GM18861 (cell line): ENCODE measurements at regions not wholly inside any gene's neighbourhood (a gene's known extent, or its start where the extent isn't known, plus 50 kb on each side); places are given as distances from the start of the nearest gene placed in this dataset.

Source experiments
- ATAC-seq: cut with Tn5 transposase; IDR thresholded peaks from one replicate; pipeline ENCODE4 v1.9.1; 2021; ENCODE audit not compliant: unreplicated experiment

DNA sequence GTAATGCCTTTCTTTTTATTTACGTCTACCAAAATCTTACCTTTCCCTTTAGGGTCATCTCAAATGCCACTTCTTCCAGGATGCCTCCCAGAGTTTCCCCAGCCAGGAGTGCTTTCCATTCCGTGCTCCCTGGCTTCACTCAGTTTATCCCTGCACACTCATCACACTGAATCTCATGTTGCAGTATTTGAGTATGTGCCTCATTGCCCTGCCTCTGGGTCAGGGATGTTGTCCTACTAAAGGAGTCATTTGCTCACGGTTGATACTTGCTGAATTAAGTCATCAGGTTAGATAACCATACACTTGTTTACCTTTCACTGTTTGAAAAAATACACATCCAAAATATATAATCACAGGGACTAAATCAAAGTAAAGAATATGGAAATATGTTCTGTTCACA lies 356.2 kb upstream of the GATB start:
- no peak for ATAC-seq

- no peak for ATAC-seq
These were observed 355.0 kb upstream of the GATB start for GRCh38 chr4:152115794-152116193.

GRCh38 chr4:152115118-152115517 lies 354.3 kb upstream of the GATB start:
- no peak for ATAC-seq

- no peak for ATAC-seq
These were observed 353.8 kb upstream of the GATB start for GRCh38 chr4:152114562-152114961.

DNA sequence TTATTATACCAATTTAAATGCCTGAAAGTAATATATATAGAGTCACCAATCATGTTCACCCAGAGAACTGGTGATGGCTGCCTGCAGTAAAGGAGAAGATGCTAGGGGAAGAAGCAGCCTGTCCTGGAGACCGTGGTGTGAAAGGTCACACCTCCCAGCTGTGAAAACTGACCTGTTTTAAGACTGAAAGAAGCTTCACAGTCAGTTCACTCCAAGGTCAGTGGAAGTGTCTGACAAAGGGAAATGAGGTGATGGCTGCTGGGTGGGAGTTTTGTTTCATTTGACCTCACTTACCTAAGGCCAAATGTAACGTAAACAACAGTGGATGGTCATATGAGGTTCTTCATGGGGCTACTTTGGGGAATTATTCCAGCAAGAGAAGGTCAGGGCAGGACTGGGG lies 352.1 kb upstream of the GATB start:
- ATAC-seq, result peak; percentile 91

GRCh38 chr4:152112190-152112589 lies 351.4 kb upstream of the GATB start:
- no peak for ATAC-seq

GRCh38 chr4:152110780-152111179 lies 350.0 kb upstream of the GATB start:
- no peak for ATAC-seq

- no peak for ATAC-seq
These were observed 349.0 kb upstream of the GATB start for GRCh38 chr4:152109531-152110509.

DNA sequence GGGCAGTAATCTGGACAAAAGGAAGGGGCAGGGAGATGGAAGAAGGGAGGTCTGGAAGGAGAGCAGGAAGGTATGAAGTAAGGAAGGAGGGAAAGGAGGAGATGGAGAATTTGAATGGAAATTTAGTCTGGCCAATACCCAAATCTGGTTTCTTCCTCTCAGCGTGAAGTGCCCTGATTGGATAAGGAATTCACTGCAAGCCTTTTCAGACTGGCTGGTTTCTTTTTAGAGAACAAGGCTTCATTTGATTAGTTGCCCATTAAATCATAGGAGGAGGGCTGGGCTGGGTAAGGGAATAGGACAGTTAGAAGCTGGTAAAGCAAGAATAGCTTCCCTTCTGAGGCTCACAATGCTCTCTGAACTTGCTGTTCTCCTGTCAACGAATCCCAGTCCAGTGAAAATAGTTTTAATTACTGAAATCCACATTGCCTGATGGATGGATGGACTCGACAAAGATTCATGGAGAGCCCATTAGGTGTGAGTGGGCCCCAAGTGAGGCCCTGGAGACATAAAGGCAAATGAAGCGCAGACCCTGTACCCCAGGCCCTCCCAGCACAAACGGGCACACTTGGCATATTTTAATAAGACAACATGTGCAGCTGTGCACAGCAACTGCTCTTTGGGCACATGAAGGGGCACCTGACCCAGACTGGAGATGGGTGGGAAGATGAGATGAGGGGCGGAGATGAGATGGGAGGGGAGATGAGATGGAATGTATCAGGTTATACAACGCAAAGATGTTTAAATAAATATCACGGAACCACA lies 347.1 kb upstream of the GATB start:
- ATAC-seq, result no peak

DNA sequence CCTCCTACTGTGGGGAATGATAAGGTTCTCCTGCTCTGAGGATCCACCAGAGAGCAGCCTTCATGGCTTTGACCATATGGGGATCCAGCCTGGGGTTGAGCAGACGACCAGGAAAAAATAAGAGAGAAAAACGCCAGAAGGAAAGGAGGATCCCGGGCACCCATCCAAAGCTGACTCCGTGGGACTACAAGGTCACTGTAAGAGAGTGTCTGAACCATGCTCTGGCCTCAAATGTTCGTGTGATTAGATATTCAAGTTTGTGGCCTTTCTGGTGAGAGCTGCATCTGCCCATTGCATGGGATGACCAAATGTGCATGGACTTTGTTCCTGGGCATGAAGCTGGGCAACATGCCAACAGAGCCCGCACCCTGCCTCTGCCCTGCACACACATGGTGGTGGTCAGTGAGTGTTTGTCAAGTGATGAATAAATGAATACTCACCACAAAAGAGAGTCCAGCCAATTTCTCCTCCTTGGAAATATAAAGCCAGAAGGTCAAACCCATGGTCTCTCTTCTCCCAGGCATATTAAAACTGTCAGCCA lies 346.0 kb upstream of the GATB start:
- ATAC-seq, result no peak

DNA sequence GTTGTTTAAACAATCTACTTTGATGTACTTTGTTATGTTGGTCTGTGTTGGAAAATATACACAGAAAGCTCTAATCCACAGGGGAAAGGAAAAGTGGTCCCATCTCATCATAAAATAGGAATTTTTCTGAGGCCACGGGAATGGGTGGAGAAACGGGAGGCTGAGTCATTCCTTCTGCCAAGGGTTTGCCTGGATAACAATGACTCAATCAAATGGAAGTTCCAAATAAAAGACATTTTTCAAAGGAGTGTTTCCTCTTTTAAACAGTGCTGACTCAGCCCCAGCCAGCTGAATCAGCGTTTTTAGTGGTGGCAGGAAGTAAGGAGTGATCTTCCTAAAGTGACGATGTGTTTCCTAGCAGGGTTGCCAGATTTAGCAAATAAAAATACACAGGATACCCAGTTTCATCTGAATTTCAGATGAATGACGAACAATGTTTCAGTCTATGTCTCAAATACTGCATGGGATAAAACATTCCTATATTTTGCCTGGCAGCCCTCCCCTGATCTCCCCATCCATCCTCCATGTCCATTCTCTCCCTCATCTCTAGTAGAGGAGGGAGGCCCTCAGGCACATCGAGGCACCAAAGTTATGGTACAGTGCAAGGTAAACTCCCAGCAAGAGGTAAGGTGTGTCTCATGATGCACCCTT lies 345.4 kb upstream of the GATB start:
- no peak for ATAC-seq

GRCh38 chr4:152104901-152105357 lies 344.1 kb upstream of the GATB start:
- ATAC-seq, result no peak

- no peak for ATAC-seq
These were observed 343.5 kb upstream of the GATB start for GRCh38 chr4:152104356-152104755.

DNA sequence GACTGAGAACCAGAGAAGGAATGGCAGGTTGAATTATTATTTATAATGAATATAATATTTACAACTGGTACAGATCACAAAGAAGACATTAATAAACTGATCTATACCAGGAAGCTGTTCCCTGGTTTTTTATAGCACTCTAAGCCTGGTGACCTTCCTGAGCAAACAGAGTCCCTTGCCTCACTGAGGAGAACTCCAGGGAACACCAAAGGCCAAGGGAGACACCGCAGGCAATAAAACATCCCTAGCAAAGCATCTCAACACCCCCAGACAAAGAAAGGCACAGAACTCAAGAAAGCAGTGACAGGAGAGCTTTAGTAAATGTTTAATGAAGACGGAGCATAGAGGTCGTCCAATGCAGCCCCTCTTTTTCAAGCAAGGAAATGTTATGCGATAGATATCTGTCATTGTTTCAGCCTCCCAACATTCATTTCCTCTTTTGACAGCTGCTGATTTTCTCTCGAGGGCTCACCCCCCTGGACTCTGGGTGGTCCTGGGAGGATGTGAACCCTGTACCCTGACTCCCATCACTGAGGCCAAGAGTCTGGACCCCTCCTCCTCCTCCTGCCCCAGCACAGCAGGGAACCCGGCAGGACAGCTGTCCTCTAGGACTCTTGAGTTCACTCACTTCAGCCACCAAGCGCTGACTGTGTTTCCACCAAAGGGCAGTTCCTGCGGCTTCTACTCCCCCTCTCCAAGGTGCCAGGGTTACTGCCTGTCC lies 342.5 kb upstream of the GATB start:
- no peak for ATAC-seq

- ATAC-seq, result no peak
These were observed 341.7 kb upstream of the GATB start for GRCh38 chr4:152102436-152103000.

DNA sequence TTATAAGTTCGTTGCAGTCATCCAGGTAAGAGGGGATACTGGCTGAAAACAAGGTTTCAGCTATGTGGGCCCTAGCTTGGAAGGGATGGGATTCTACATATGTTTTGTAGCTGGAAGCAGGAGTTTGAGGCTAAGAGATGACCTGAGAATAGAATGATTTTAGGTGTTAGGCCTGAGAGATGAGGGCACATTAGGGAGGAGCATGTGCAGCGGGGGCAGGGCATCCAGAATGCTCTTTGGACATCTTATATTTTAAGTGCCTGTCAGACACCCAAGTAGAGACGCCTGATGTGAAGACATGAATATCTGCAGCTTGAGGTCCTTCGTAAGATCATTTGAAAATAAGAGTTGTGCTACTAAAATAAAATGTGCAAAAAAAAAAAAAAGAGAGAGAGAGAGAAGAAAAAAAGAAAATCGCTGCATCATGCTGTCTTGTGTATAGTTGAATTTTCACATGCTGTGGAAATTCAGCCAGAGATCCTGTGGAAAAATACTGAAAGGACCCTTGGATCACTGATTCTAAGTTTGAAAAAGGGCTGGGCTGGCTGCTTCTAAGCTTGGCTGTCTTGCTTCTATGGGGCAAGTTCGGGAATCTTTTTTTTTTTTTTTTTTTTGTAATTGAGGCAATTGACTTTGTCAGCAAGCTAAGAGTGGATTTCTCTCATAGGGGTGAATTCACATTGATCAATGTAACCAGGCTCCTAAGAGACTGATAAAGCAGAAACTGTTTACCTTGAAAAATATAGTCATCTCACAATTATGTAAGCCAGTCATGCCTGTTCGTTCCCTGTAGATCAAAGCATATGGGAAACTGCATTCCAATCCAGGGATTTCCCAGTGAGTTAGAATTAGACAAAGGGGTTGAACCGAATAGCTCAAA lies 341.0 kb upstream of the GATB start:
- no peak for ATAC-seq

DNA sequence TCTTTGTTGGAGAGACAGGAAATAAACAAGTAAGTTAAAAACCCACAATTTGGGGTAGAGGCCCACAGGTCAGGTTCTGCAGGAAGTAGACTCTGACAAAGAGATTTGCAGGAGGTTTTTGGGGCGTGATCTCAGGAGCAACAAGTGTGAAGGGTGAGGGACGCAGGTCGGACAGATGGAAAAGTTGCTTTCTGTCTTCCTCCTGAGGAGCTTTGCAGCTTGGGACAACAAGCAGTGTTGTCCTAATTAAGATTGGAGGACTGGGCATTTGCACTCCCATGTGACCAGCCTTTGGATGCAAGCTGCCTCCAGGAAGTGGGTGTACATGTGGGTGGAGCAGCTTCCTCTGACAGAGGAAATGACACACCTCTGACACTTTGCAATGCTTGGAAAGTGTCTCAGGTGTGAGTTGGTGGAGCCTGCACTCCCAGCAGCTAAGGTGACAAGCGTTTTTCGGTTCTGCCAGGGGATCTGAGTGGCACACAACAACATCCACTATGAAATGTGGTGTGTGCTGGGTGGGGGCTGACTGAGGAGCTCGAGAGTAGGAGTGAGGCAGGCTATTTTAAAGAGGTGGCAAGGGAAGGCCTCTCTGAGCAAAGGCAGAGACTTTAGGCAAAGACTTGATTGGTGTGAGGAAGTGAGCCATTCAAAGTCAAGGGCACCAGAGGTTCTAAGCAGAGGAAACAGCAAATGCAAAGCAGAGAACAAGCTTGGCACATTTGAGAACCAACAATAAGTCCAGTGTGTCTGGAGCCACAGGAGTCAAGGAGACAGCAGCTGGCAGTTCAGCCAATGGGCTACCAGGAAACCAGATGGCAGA lies 339.8 kb upstream of the GATB start:
- ATAC-seq, result no peak

DNA sequence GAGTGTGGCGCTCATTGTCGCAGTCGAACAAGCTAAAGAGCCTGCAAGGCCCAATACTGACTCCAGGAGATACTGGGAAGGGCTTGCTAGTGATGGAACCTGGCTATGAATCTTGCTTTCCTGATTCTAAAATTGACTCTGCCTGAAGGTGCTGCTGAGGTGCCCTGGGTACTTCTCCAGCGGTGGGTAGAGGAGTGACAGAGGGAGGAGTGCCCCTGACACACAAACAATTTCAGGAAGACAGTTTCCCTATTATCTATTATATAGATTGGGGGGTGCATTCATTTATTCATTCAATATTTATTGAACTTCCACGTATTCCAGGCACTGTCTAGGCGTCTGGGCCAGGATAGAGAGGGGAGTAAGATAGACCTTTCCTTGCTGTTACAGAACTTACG lies 339.2 kb upstream of the GATB start:
- ATAC-seq, result no peak
